A673 (cell line): ENCODE measurements at regions not wholly inside any gene's neighbourhood (a gene's known extent, or its start where the extent isn't known, plus 50 kb on each side); places are given as distances from the start of the nearest gene placed in this dataset.

Experiments used
- BruUV-seq: library from RNA; stranded (reverse); fragments of 400-500 nt; replicated peaks from 2 replicates; lab custom pipeline; 2021; lab: Mats Ljungman, UMichigan
- CTCF ChIA-PET: fragments of 300-600 bp; sonication (Branson Sonifier 250); formaldehyde crosslinking; loops from one replicate; lab custom pipeline; 2022; ENCODE audit warnings: antibody characterized with exemption; lab: Charles Lee
- POLR2A ChIA-PET: fragments of 300-600 bp; sonication (Branson Sonifier 250); formaldehyde crosslinking; loops from one replicate; lab custom pipeline; 2022; ENCODE audit warnings: antibody characterized with exemption; ENCODE audit not compliant: low non-redundant PET; lab: Charles Lee
- DNase-seq: peaks from one replicate; pipeline ENCODE4 v3.0.0-alpha.2; 2015; ENCODE audit warnings: low spot score
- H3K27ac ChIP-seq: fragments of 200-600 bp; sonication (generic); 2 replicates; pipeline ENCODE4 v1.5.1; 2016; ENCODE audit warnings: mixed run types, low read depth, mild to moderate bottlenecking, mixed read lengths, antibody characterized with exemption, low read length; ENCODE audit not compliant: poor library complexity, severe bottlenecking
- H3K27me3 ChIP-seq: fragments of 200-600 bp; sonication (generic); replicated peaks from 2 replicates; pipeline ENCODE4 v1.6.1; 2017; ENCODE audit warnings: mixed run types, low read depth, mild to moderate bottlenecking, mixed read lengths, antibody characterized with exemption, low read length; ENCODE audit not compliant: insufficient read depth, poor library complexity
- H3K36me3 ChIP-seq: fragments of 200-600 bp; sonication (generic); 2 replicates; pipeline ENCODE4 v1.6.1; 2016; ENCODE audit warnings: mixed run types, mild to moderate bottlenecking, mixed read lengths, antibody characterized with exemption, low read length; ENCODE audit not compliant: insufficient read depth, poor library complexity, severe bottlenecking
- H3K4me1 ChIP-seq: fragments of 200-600 bp; sonication (generic); 2 replicates; pipeline ENCODE4 v1.6.1; 2017; ENCODE audit warnings: mixed run types, mild to moderate bottlenecking, mixed read lengths, antibody characterized with exemption, low read length; ENCODE audit not compliant: insufficient read depth, poor library complexity, severe bottlenecking
- H3K4me3 ChIP-seq: fragments of 200-600 bp; sonication (generic); 2 replicates; pipeline ENCODE4 v1.5.1; 2016; ENCODE audit warnings: low read depth, mixed run types, mild to moderate bottlenecking, mixed read lengths, low read length; ENCODE audit not compliant: poor library complexity, severe bottlenecking
- H3K9me3 ChIP-seq: fragments of 200-600 bp; sonication (generic); 2 replicates; pipeline ENCODE4 v1.6.1; 2016; ENCODE audit warnings: mixed run types, low read depth, mild to moderate bottlenecking, mixed read lengths, antibody characterized with exemption, low read length; ENCODE audit not compliant: poor library complexity, severe bottlenecking
- CTCF ChIP-seq: fragments of 300-800, 200-600 bp; sonication (generic); conservative IDR thresholded peaks from 2 replicates; pipeline ENCODE4 v1.5.1; 2017; ENCODE audit warnings: low read depth, mild to moderate bottlenecking, antibody characterized with exemption, low read length, moderate library complexity, mixed read lengths
- EZH2 ChIP-seq: fragments of 200-600 bp; sonication (generic); IDR thresholded peaks from 2 replicates; pipeline ENCODE4 v1.6.1; 2017; ENCODE audit warnings: borderline replicate concordance, low read depth, mild to moderate bottlenecking, mixed read lengths, antibody characterized with exemption, low read length; ENCODE audit not compliant: poor library complexity, severe bottlenecking
- intact Hi-C: fragments of 100-400 bp; cut with micrococcal nuclease; formaldehyde crosslinking; loops from one replicate; pipeline ENCODE4 v1.10.0; 2022; ENCODE audit not compliant: unreplicated experiment

GRCh38 chr5:61771062-61771461 is 439.0 kb downstream of the ZSWIM6 start:
- ChIA-PET CTCF (interaction anchor here (0.6 kb wide), 1 partner anchor 46 kb away, joined by 5 read pairs; no protein-coding TSS in a partner anchor), POLR2A (no interaction called here)
- BruUV-seq = no TSS peak
- no peak for TF ChIP-seq EZH2
- no peak for TF ChIP-seq CTCF
- no peak overlapping the region for H3K4me3 ChIP-seq
- intact Hi-C loops = no loop called here
- H3K27ac ChIP-seq = no peak overlapping the region
- no peaks in the 10 kb centered on the region for H3K36me3 ChIP-seq
- no peaks in the 10 kb centered on the region for H3K9me3 ChIP-seq
- no peaks in the 10 kb centered on the region for H3K27me3 ChIP-seq
- H3K4me1 ChIP-seq = no peaks in the 10 kb centered on the region
- no peak for DNase-seq

- Histone ChIP-seq H3K4me1 (no peaks in the 10 kb centered on the region), H3K4me3 (no peak overlapping the region), H3K27me3 (no peaks in the 10 kb centered on the region), H3K27ac (no peak overlapping the region), H3K36me3 (no peaks in the 10 kb centered on the region), H3K9me3 (no peaks in the 10 kb centered on the region)
- TF ChIP-seq EZH2 (no peak), CTCF (no peak)
- DNase-seq = no peak
- CTCF ChIA-PET = no interaction called here
- intact Hi-C loops = no loop called here
- no TSS peak for BruUV-seq
- POLR2A ChIA-PET = no interaction called here
These were observed 439.8 kb downstream of the ZSWIM6 start for GRCh38 chr5:61771808-61772207.

- Histone ChIP-seq H3K27ac (no peak overlapping the region), H3K9me3 (no peaks in the 10 kb centered on the region), H3K4me1 (no peaks in the 10 kb centered on the region), H3K4me3 (no peak overlapping the region), H3K36me3 (no peaks in the 10 kb centered on the region), H3K27me3 (no peaks in the 10 kb centered on the region)
- DNase-seq = no peak
- intact Hi-C loops = no loop called here
- BruUV-seq = no TSS peak
- TF ChIP-seq EZH2 = no peak
- TF ChIP-seq CTCF = no peak
- ChIA-PET CTCF (no interaction called here), POLR2A (no interaction called here)
These were observed 443.8 kb downstream of the ZSWIM6 start for GRCh38 chr5:61775901-61776300.
